ENCODE measurements at regions not wholly inside any gene's neighbourhood (a gene's known extent, or its start where the extent isn't known, plus 50 kb on each side); places are given as distances from the start of the nearest gene placed in this dataset.

- TF ChIP-seq GABPA (IDR thresholded peaks at IDR 0.05; ENCODE audit: low read depth): no peak
- TF ChIP-seq, protein P1, sequence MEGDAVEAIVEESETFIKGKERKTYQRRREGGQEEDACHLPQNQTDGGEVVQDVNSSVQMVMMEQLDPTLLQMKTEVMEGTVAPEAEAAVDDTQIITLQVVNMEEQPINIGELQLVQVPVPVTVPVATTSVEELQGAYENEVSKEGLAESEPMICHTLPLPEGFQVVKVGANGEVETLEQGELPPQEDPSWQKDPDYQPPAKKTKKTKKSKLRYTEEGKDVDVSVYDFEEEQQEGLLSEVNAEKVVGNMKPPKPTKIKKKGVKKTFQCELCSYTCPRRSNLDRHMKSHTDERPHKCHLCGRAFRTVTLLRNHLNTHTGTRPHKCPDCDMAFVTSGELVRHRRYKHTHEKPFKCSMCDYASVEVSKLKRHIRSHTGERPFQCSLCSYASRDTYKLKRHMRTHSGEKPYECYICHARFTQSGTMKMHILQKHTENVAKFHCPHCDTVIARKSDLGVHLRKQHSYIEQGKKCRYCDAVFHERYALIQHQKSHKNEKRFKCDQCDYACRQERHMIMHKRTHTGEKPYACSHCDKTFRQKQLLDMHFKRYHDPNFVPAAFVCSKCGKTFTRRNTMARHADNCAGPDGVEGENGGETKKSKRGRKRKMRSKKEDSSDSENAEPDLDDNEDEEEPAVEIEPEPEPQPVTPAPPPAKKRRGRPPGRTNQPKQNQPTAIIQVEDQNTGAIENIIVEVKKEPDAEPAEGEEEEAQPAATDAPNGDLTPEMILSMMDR (IDR thresholded peaks at IDR 0.05): no peak
- TF ChIP-seq TEAD4 (IDR thresholded peaks at IDR 0.05; ENCODE audit: borderline replicate concordance, insufficient read depth): no peak
- TF ChIP-seq YY1 (IDR thresholded peaks at IDR 0.05; ENCODE audit: low read depth): no peak
- no peak for TF ChIP-seq MEF2A (IDR thresholded peaks at IDR 0.05; ENCODE audit: borderline replicate concordance, low read depth)
- TF ChIP-seq POLR2AphosphoS5 (IDR thresholded peaks at IDR 0.05; ENCODE audit: low read depth, low read length): no peak
- no peak for TF ChIP-seq USF2 (IDR thresholded peaks at IDR 0.05; ENCODE audit: borderline replicate concordance, low read depth, low read length)
- no peak for TF ChIP-seq EP300 (IDR thresholded peaks at IDR 0.05; ENCODE audit: borderline replicate concordance in 1 of 2, low read depth in 1 of 2, low read length in 1 of 2)
- TF ChIP-seq RFX5 (IDR thresholded peaks at IDR 0.05; ENCODE audit: low read length): no peak
- TF ChIP-seq, protein P2, sequence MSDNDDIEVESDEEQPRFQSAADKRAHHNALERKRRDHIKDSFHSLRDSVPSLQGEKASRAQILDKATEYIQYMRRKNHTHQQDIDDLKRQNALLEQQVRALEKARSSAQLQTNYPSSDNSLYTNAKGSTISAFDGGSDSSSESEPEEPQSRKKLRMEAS (IDR thresholded peaks at IDR 0.05; ENCODE audit: low read depth): no peak
Measured at GRCh38 chr2:193112986-193113385, 918.3 kb upstream of the TMEFF2 start.
